BJ (cell line): ENCODE measurements at regions not wholly inside any gene's neighbourhood (a gene's known extent, or its start where the extent isn't known, plus 50 kb on each side); places are given as distances from the start of the nearest gene placed in this dataset.

Experiments used
- CTCF ChIA-PET: fragments of 350-600 bp; formaldehyde crosslinking; extraction: SDS; loops from one replicate; lab custom pipeline; 2021; ENCODE audit warnings: antibody characterized with exemption, inconsistent platforms; lab: Yijun Ruan, JAX
- POLR2A ChIA-PET: fragments of 300-600 bp; sonication (Branson Sonifier 250); formaldehyde crosslinking; extraction: SDS; loops from one replicate; lab custom pipeline; 2021; ENCODE audit warnings: antibody characterized with exemption; lab: Charles Lee
- DNase-seq: peaks from one replicate; pipeline ENCODE4 v3.0.0-alpha.2; 2011; ENCODE audit warnings: low read depth
- H3K27me3 ChIP-seq: 2 replicates; pipeline ENCODE4 v1.6.0; 2011; ENCODE audit warnings: low read length; ENCODE audit not compliant: control insufficient read depth, insufficient read depth
- H3K36me3 ChIP-seq: 2 replicates; pipeline ENCODE4 v1.5.1; 2011; ENCODE audit warnings: low read length; ENCODE audit not compliant: control insufficient read depth, insufficient read depth
- H3K4me3 ChIP-seq: 2 replicates; pipeline ENCODE4 v1.5.1; 2011; ENCODE audit warnings: low read depth, mild to moderate bottlenecking, control low read depth, low read length
- TF ChIP-seq, protein P1 (sequence below): IDR thresholded peaks from 2 replicates; pipeline ENCODE4 v1.5.1; 2011; ENCODE audit warnings: low read depth, mild to moderate bottlenecking, control low read depth, inconsistent platforms, low read length, moderate library complexity; ENCODE audit not compliant: insufficient read depth

DNA sequence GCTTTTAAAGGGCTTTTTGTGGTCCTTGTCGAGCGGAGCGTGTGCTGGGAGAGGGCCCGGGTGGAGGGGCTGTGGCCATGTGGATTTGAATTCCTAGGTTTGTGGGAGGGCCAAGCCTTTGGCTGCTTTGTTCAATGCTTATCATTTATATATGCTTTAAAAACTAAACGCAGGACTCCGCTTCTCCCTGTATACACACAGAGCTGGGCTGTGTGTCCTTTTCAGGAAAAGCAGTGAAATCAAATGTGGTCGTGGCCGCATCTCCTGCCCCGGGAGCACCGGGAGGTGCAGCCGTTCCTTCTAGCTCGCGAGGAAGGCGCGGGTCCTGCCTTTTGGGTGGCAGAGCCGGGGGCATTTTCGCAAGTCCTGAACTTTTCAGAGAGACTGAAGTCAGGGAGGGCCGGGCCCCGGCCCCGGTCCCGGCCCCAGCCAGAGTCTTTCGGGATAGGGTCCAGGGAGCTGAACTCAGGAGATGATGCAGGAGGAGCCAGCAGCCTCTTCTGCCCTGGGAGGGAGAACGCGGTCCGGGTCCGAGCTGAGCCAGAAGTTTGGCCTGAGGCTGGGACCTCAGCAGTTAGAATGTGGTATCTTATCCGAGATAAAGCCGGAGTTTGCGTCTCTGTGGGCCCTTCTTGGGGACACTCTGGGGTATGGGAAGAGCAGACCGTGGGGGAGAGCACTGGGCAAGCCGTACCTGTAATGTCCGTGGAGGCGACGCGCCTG, 158.8 kb downstream of the C9orf152 start:
- DNase-seq, result no peak
- TF ChIP-seq, protein P1, sequence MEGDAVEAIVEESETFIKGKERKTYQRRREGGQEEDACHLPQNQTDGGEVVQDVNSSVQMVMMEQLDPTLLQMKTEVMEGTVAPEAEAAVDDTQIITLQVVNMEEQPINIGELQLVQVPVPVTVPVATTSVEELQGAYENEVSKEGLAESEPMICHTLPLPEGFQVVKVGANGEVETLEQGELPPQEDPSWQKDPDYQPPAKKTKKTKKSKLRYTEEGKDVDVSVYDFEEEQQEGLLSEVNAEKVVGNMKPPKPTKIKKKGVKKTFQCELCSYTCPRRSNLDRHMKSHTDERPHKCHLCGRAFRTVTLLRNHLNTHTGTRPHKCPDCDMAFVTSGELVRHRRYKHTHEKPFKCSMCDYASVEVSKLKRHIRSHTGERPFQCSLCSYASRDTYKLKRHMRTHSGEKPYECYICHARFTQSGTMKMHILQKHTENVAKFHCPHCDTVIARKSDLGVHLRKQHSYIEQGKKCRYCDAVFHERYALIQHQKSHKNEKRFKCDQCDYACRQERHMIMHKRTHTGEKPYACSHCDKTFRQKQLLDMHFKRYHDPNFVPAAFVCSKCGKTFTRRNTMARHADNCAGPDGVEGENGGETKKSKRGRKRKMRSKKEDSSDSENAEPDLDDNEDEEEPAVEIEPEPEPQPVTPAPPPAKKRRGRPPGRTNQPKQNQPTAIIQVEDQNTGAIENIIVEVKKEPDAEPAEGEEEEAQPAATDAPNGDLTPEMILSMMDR, result no peak
- H3K4me3 ChIP-seq, result peak overlapping the region; percentile 93
- H3K36me3 ChIP-seq, result no peaks in the 10 kb centered on the region
- POLR2A ChIA-PET, result interaction anchor here (1.0 kb wide), 1 partner anchor 142 kb away, joined by 4 read pairs; no protein-coding TSS in a partner anchor
- H3K27me3 ChIP-seq, result no peaks in the 10 kb centered on the region
- CTCF ChIA-PET, result interaction anchor here (0.9 to 1.3 kb wide), 2 partner anchors 103 to 146 kb away, joined by 3 read pairs; no protein-coding TSS in a partner anchor

DNA sequence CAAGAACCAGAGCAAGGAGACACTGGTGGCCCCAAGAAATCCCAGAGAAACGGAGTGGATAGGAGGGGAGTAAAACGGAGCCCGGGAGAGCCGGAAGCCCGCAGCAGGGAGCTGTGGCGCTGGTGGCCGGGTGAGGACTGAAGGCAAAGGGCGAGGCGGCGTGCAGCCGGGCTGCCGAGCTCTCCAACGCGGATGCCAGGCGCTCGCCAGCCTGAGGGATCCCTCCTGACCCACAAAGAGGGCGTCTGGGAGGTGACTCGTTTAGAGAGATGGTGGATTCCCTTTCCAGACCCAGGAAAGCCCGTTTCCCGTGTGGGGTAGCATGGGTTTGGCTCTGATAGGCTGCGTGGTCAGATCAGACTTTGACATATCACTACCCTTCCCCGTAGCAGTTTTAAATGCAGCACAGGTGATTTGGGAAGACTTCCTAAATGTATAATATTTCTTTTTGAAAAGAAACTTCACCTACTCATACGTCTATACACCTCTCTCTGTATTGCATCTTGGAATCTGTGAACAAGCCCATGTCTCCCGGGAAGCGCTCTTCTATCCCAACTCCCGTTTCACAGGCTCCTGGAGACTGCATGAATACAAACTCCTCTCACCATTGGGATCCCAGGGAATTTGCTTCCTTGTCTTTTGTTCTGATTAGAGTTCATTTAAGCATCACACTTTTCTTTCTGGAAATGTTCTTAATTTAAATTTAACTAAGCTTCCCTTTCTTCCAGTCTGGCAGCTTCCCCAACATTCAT, 158.1 kb downstream of the C9orf152 start:
- POLR2A ChIA-PET, result interaction anchor here (1.0 kb wide), 1 partner anchor 143 kb away, joined by 4 read pairs; no protein-coding TSS in a partner anchor
- H3K27me3 ChIP-seq, result no peaks in the 10 kb centered on the region
- H3K4me3 ChIP-seq, result peak overlapping the region; percentile 93
- no peak for DNase-seq
- H3K36me3 ChIP-seq, result peaks cover 3% of the 10 kb centered on the region; the same call in 1 of the 2 replicates
- TF ChIP-seq, protein P1, result no peak
- CTCF ChIA-PET, result interaction anchor here (0.9 to 1.3 kb wide), 2 partner anchors 103 to 147 kb away, joined by 3 read pairs; no protein-coding TSS in a partner anchor

DNA sequence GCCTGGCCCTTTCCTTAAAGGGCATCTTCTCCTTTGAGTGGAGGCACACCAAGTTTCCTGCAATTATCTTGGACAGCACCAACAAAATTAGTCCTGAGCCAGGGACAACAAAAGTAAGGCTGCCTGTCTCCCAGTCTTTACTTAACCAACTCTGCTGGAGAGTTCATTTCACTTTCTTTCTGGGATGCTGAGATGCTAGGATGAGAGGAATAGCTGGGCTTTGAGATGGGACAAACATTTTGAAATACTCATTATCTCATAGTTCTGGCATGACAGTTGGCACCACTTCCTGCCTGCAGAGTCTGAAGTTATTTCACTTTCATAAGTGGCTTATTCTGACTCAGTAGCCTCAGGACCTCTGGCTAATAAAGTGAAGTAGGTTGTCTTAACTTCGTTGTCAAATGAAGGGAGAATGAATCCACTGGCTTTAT, 157.0 kb downstream of the C9orf152 start:
- peak; percentile 96 for DNase-seq
- Histone ChIP-seq H3K36me3 (peaks cover 5% of the 10 kb centered on the region), H3K27me3 (no peaks in the 10 kb centered on the region), H3K4me3 (peak overlapping the region; percentile 93)
- ChIA-PET CTCF (interaction anchor here (0.8 kb wide), 1 partner anchor 148 kb away, joined by 3 read pairs; no protein-coding TSS in a partner anchor), POLR2A (interaction anchor here (0.6 kb wide), 1 partner anchor 1131 kb away, joined by 6 read pairs; no protein-coding TSS in a partner anchor)
- TF ChIP-seq, protein P1, result no peak

DNA sequence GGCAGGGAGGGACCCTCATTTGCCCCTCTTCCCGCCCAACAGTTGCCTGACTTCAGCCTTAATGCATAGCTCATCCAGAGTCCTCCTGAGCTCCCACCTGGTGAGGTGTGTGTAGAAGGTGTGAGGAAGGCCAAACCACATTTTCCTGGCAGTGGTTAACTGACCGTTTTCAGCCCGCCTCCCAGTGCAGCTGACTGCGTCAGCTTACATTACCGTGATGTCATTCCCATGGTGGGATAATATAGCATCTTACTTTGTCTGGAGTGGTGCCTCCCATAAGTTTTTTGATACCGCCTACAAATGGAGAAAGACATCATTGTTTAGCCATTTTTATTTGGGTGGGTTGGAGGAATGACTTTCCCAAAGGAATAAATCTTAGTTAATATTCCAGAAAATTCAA, 151.9 kb downstream of the C9orf152 start:
- DNase-seq, result no peak
- ChIA-PET CTCF (interaction anchor here (1.0 kb wide), 1 partner anchor 153 kb away, joined by 4 read pairs; no protein-coding TSS in a partner anchor), POLR2A (no interaction called here)
- H3K4me3 ChIP-seq, result no peak overlapping the region
- H3K36me3 ChIP-seq, result peaks cover 6% of the 10 kb centered on the region
- TF ChIP-seq, protein P1, result no peak
- H3K27me3 ChIP-seq, result no peaks in the 10 kb centered on the region
